Vagina (tissue), 2 donors: ENCODE measurements at regions not wholly inside any gene's neighbourhood (a gene's known extent, or its start where the extent isn't known, plus 50 kb on each side); places are given as distances from the start of the nearest gene placed in this dataset.

Experiments
- CTCF ChIP-seq, 3 experiments: fragments of 450-650 bp in 2 of 3; fragments of 200-600 bp in 1 of 3; sonication (generic) in 1 of 3; IDR thresholded peaks; one replicate each; pipeline ENCODE4 v1.5.1; 2017 to 2019; ENCODE audit warnings: antibody characterized with exemption in 3 of 3, mild to moderate bottlenecking in 2 of 3, moderate library complexity in 2 of 3
- POLR2A ChIP-seq, 2 donors: fragments of 450-650 bp; IDR thresholded peaks; one replicate each; pipeline ENCODE4 v1.6.1; 2017; ENCODE audit warnings: antibody characterized with exemption in 2 of 2, mild to moderate bottlenecking in 2 of 2, moderate library complexity in 2 of 2
- POLR2AphosphoS5 ChIP-seq, 2 donors: sonication (generic); formaldehyde crosslinking; IDR thresholded peaks; one replicate each; pipeline ENCODE4 v1.9.0; 2017; ENCODE audit warnings: antibody characterized with exemption in 2 of 2, mild to moderate bottlenecking in 2 of 2, low read depth in 1 of 2; ENCODE audit not compliant: insufficient read depth in 1 of 2

GRCh38 chr1:229023651-229024300, 247.1 kb upstream of the RAB4A start:
- TF ChIP-seq POLR2A (IDR thresholded peaks at IDR 0.05), result no peak
- TF ChIP-seq CTCF (IDR thresholded peaks at IDR 0.05), result no peak
- no peak for TF ChIP-seq POLR2AphosphoS5 (IDR thresholded peaks at IDR 0.05; ENCODE audit: insufficient read depth in 1 of 2, low read depth in 1 of 2)
